ENCODE measurements at regions not wholly inside any gene's neighbourhood (a gene's known extent, or its start where the extent isn't known, plus 50 kb on each side); places are given as distances from the start of the nearest gene placed in this dataset.

- TF ChIP-seq YY1 (IDR thresholded peaks at IDR 0.05; ENCODE audit: insufficient read depth, insufficient read length) = no peak
- no peak for TF ChIP-seq ZNF274 (IDR thresholded peaks at IDR 0.05; ENCODE audit: low read depth, low read length)
Observed at GRCh38 chr2:83887757-83888156, 571.3 kb downstream of the SUCLG1 start.

Data from NT2/D1 (cell line).